ENCODE measurements at regions not wholly inside any gene's neighbourhood (a gene's known extent, or its start where the extent isn't known, plus 50 kb on each side); places are given as distances from the start of the nearest gene placed in this dataset.

GRCh38 chr20:11158589-11158988 lies 484.8 kb upstream of the JAG1 start:
- no peak for TF ChIP-seq CTCF (IDR thresholded peaks at IDR 0.05)
- TF ChIP-seq POLR2A (IDR thresholded peaks at IDR 0.05), result no peak
